ENCODE measurements at regions not wholly inside any gene's neighbourhood (a gene's known extent, or its start where the extent isn't known, plus 50 kb on each side); places are given as distances from the start of the nearest gene placed in this dataset.
"Not testable (repeated sequence)": the region's sequence is repeated elsewhere in the genome, so short reads cannot be mapped to it uniquely, and the experiment has no call there.

DNA sequence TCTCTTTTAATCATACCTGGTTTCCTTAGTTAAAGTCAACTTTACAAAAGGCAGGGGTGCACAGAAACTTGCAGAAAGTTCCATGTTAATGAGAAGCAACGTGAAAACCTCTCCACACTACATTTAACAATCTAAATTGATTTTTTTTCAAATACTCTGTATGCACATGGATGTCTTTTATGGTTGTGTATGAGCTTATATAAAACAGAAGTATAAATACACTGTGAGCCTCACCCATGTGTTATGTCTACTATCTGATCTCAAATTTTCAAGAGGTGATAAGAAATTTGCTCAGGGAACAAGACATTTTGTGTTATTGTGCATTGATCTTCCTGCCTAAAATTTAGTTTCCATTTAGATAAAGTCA lies 617.6 kb downstream of the ADCYAP1 start:
- no peak for DNase-seq
- H3K27me3 Mint-ChIP-seq (ENCODE audit: low read depth), result no peaks in the 10 kb centered on the region
- no peaks in the 10 kb centered on the region for H3K4me1 Mint-ChIP-seq (ENCODE audit: low read depth)
- H3K9me3 Mint-ChIP-seq, result peaks cover 4% of the 10 kb centered on the region
- ATAC-seq, result no peak
- H3K36me3 Mint-ChIP-seq (ENCODE audit: insufficient read depth), result no peaks in the 10 kb centered on the region
- no peak overlapping the region for H3K4me3 Mint-ChIP-seq

DNA sequence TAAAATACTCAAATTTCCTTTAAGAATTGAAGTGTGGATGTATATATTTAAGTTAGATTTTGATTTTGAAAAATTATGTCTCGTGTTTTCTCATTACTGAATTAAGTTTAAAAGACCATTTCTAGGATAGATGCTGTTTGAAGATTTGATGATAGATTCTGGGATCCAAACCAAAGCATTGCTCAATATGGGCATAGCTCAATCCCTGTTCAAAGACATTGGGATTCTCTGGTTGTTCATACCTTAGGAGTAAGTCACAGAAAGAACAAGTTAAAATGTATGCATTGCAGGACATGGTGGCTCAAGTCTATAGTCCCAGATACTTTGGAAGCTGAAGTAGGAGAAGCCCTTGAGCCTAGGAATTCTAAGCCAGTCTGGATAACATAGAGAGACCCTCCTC lies 622.3 kb downstream of the ADCYAP1 start:
- ATAC-seq (no peak), DNase-seq (no peak)
- Mint-ChIP-seq H3K4me3 (no peak overlapping the region), H3K36me3 (ENCODE audit: insufficient read depth) (no peaks in the 10 kb centered on the region), H3K9me3 (peaks cover 7% of the 10 kb centered on the region), H3K4me1 (ENCODE audit: low read depth) (no peaks in the 10 kb centered on the region), H3K27me3 (ENCODE audit: low read depth) (no peaks in the 10 kb centered on the region)

DNA sequence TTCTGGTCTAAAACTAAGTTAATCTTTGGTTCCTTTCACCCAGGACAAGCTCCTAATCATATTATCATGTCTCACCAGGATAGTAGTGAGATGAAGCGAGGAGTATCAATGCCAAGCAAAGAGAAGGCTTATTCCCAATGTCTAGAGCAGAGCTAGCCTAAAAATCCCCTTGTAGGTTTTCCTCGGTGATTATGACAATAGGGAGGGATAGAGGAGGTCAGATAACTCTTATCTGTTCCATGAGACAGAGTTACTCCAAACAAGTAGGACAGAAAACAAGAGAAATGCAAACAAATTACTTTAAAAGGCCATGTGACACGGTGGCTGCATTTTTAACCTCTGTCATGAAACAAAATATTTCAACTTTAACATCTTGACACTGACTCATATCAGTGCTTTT lies 623.1 kb downstream of the ADCYAP1 start:
- Mint-ChIP-seq H3K27me3 (ENCODE audit: low read depth) (no peaks in the 10 kb centered on the region), H3K9me3 (peaks cover 7% of the 10 kb centered on the region), H3K4me3 (no peak overlapping the region), H3K4me1 (ENCODE audit: low read depth) (no peaks in the 10 kb centered on the region), H3K36me3 (ENCODE audit: insufficient read depth) (no peaks in the 10 kb centered on the region)
- ATAC-seq (no peak), DNase-seq (no peak)

DNA sequence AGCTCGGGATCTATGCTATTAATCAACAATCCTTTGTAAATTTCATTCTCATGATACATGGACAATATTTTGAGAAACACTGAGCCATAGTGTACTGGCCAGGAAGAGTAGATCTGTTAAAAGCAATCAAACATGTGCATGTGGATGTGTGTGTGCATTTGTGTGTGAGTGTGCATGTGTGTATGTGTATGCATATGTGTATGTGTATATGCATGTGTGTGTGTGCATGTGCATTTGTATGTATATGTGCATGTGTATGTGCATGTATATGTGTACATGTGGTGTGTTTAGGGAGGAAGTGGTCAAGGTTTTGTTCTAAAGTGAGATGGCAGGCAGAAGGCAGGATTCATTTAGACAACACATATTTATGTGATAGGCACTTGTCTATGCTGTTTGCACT lies 623.8 kb downstream of the ADCYAP1 start:
- no peak for DNase-seq
- no peak for ATAC-seq
- Mint-ChIP-seq H3K4me1 (ENCODE audit: low read depth) (no peaks in the 10 kb centered on the region), H3K9me3 (peaks cover 3% of the 10 kb centered on the region), H3K4me3 (no peak overlapping the region), H3K27me3 (ENCODE audit: low read depth) (no peaks in the 10 kb centered on the region), H3K36me3 (ENCODE audit: insufficient read depth) (no peaks in the 10 kb centered on the region)

DNA sequence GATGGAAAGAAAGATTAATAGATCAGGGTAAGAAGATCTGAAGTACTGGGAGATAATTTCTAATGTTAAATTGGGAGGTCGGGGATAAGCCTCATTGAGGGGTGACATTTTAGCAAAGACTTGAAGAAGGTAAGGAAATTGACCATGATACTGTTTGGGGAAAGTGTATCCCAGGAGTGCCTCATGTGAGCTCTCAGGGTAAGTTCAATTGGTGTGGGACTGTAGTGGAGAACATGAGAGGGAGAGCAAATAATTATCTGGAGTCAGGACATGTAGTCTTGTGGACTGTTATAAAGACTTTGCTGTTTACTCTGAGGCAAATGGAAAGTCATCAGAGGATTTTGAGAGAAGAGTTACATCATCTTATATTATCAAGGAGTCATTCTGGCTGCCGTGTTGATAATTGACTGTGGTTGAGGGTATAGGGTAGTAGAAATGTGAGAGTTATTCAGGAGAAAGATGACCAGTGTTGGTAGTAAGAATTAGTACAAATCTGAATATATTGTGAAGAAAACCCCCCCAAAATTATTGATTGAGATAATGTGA lies 624.4 kb downstream of the ADCYAP1 start:
- Mint-ChIP-seq H3K4me1 (ENCODE audit: low read depth) (no peaks in the 10 kb centered on the region), H3K4me3 (no peak overlapping the region), H3K36me3 (ENCODE audit: insufficient read depth) (no peaks in the 10 kb centered on the region), H3K9me3 (peaks cover 3% of the 10 kb centered on the region), H3K27me3 (ENCODE audit: low read depth) (no peaks in the 10 kb centered on the region)
- DNase-seq (no peak), ATAC-seq (no peak)

DNA sequence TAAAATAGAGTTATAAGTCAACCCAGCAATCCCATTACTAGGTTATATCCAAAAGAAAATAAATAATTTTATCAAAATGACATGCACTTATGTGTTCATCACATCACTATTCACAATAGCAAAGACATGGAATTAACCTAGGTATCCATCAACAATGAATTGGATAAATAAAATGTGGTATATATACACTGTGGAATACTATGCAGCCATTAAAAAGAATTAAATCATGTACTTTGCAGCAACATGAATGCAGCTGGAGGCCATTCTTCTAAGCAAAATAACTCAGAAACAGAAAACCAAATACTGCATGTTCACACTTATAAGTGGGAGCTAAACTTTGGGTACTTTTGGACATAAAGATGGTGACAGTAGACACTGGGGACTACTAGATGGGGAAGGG lies 626.0 kb downstream of the ADCYAP1 start:
- peaks cover 3% of the 10 kb centered on the region for H3K9me3 Mint-ChIP-seq
- no peaks in the 10 kb centered on the region for H3K4me1 Mint-ChIP-seq (ENCODE audit: low read depth)
- ATAC-seq, result no peak
- no peaks in the 10 kb centered on the region for H3K36me3 Mint-ChIP-seq (ENCODE audit: insufficient read depth)
- no peak overlapping the region for H3K4me3 Mint-ChIP-seq
- no peaks in the 10 kb centered on the region for H3K27me3 Mint-ChIP-seq (ENCODE audit: low read depth)
- no peak for DNase-seq

DNA sequence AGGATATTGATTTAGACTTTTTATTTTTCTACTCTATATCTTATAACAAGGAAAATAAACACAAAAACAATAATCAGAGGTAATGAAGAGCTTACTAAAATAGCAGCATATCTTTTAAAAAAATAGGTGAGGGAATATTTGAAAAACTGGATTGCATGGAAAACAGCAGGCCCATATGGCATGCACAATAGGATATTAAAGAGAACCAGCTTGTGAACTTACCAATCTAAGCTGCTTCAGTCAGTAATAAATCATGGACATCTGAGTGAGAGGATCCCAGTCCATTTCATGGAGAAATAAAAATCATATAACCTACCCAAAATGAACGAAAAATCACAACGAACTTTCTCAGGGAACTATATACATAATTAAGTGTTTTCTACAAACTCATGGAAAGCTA lies 634.6 kb downstream of the ADCYAP1 start:
- no peak for DNase-seq
- H3K4me1 Mint-ChIP-seq (ENCODE audit: low read depth), result no peaks in the 10 kb centered on the region
- no peak for ATAC-seq
- peaks cover 5% of the 10 kb centered on the region for H3K9me3 Mint-ChIP-seq
- H3K36me3 Mint-ChIP-seq (ENCODE audit: insufficient read depth), result no peaks in the 10 kb centered on the region
- H3K27me3 Mint-ChIP-seq (ENCODE audit: low read depth), result no peaks in the 10 kb centered on the region
- no peak overlapping the region for H3K4me3 Mint-ChIP-seq

DNA sequence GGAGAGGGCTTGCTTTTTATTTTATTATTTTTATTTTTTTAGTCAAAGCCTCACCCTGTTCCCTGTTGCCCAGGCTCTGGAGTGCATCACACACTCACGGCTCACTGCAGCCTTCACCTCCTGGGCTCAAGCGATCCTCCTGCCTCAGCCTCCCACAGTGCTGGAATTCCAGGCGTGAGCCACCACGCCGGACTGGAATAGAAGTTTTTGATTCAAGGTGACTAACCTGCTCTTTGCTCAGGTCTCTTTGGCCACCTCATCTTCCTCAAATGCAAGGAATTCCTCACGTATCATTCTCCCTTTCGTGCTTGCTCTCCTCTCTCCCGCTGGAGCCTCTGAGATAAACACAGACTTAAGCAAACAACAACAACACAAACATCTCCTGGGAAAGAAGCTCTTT lies 636.8 kb downstream of the ADCYAP1 start:
- no peak for DNase-seq
- Mint-ChIP-seq H3K27me3 (ENCODE audit: low read depth) (no peaks in the 10 kb centered on the region), H3K4me1 (ENCODE audit: low read depth) (no peaks in the 10 kb centered on the region), H3K36me3 (ENCODE audit: insufficient read depth) (no peaks in the 10 kb centered on the region), H3K4me3 (no peak overlapping the region), H3K9me3 (no peaks in the 10 kb centered on the region)
- ATAC-seq, result no peak

DNA sequence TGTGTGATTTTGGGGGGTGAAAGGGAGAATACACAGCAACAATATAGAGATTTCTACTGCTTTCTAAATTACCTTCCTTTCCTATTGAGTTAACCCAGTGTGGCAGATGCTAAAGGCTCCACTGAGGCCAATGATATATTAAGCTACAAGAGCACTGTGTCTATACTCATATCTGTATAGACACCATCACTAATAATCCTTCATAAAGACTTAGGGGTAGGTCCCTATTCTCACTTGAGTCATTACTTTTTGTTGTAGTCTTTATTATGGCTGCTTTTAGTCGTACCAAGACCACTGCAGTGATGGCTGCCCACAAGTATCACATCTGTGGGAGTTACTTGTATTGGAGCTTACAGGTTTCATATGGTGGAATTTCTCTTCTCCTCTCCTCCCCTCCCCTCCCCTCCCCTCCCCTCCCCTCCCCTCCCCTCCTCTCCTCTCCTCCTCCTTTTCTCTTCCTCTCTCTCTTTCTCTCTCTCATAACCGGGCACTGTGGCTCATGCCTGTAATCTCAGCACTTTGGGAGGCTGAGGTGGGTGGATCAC lies 637.6 kb downstream of the ADCYAP1 start:
- Mint-ChIP-seq H3K4me1 (ENCODE audit: low read depth) (no peaks in the 10 kb centered on the region), H3K9me3 (no peaks in the 10 kb centered on the region), H3K36me3 (ENCODE audit: insufficient read depth) (no peaks in the 10 kb centered on the region), H3K4me3 (no peak overlapping the region), H3K27me3 (ENCODE audit: low read depth) (no peaks in the 10 kb centered on the region)
- DNase-seq (no peak), ATAC-seq (no peak)

DNA sequence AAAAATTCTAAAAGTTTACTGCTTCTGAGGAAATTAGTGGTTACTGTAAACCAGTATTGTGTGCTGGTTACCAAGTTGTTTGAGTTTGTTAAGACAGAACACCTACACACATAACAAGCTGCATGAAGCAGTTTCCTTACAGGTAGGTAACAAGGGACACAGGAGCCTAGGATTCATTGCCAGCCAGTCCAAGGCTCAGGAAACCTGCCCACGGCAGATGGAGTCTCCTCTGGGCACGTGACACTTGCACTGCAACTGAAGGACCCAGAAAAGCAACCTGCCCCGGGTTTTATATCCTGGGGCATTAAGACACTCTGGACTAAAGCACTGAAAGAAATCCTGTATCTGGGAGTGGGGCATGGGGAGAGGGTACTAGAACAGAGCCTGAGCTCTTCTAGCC lies 639.3 kb downstream of the ADCYAP1 start:
- H3K4me3 Mint-ChIP-seq, result no peak overlapping the region
- no peaks in the 10 kb centered on the region for H3K27me3 Mint-ChIP-seq (ENCODE audit: low read depth)
- no peak for DNase-seq
- H3K4me1 Mint-ChIP-seq (ENCODE audit: low read depth), result no peaks in the 10 kb centered on the region
- H3K9me3 Mint-ChIP-seq, result no peaks in the 10 kb centered on the region
- no peak for ATAC-seq
- no peaks in the 10 kb centered on the region for H3K36me3 Mint-ChIP-seq (ENCODE audit: insufficient read depth)

DNA sequence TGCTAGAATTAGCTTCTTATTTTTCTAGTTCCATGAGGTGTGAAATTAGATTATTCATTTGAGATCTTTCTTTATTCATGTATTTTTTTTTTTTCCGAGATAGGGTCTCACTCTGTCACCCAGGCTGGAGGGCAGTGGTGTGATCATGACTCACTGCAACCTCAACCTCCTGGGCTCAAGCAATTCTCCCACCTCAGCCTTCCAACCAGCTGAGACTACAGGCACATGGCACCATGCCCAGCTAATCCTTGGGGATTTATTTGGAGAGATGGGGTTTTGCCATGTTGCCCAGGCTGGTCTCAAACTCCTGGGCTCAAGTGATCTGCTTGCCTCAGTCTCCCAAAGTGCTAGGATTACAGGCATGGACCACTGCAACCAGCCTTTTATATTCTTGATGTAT lies 653.0 kb downstream of the ADCYAP1 start:
- H3K36me3 Mint-ChIP-seq (ENCODE audit: insufficient read depth); H3K4me1 Mint-ChIP-seq (ENCODE audit: low read depth); ATAC-seq; H3K27me3 Mint-ChIP-seq (ENCODE audit: low read depth); H3K4me3 Mint-ChIP-seq; DNase-seq: not testable (repeated sequence)
- H3K9me3 Mint-ChIP-seq, result peaks cover 11% of the 10 kb centered on the region

DNA sequence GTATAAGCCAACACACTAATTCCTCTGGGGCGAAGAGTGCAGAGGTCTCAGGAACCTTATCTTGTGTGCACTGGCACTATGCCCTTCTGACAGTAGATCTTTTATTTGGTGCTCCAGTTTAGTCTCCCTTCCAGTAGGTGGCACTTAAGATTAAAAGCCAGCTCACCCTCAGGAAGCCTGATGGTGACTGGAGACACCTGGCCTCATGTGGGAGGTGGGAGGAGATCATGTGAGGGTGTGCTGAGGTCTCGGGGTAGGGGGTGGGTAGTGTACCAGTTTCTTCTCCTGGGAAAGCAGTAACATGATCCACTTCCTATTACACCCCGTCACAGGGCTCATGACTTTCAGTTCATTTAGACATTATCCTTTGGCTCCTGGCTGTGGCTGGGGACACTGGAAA lies 654.9 kb downstream of the ADCYAP1 start:
- Mint-ChIP-seq H3K4me1 (ENCODE audit: low read depth) (no peaks in the 10 kb centered on the region), H3K9me3 (peaks cover 11% of the 10 kb centered on the region), H3K27me3 (ENCODE audit: low read depth) (peaks cover 1% of the 10 kb centered on the region), H3K36me3 (ENCODE audit: insufficient read depth) (no peaks in the 10 kb centered on the region), H3K4me3 (no peak overlapping the region)
- ATAC-seq, result no peak
- DNase-seq, result no peak

DNA sequence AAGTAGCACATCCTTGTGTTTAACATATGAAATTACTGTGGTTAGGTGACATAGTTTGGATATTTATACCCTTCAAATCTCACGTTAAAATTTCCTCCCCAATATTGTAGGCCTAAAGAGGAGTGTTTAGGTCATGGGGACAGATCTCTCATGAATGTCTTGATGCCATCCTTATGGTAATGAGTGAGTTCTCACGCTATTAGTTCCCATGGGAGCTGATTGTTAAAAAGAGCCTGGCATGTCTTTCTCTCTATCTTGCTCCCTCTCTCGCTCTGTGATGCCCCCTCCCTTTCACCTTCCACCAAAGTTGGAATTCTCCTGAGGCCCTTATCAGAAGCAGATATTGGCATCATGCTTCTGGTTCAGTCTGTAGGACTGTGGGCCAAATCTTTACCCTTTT lies 660.1 kb downstream of the ADCYAP1 start:
- no peak overlapping the region for H3K4me3 Mint-ChIP-seq
- no peaks in the 10 kb centered on the region for H3K4me1 Mint-ChIP-seq (ENCODE audit: low read depth)
- H3K9me3 Mint-ChIP-seq, result no peaks in the 10 kb centered on the region
- DNase-seq, result no peak
- ATAC-seq, result no peak
- no peaks in the 10 kb centered on the region for H3K36me3 Mint-ChIP-seq (ENCODE audit: insufficient read depth)
- no peaks in the 10 kb centered on the region for H3K27me3 Mint-ChIP-seq (ENCODE audit: low read depth)

DNA sequence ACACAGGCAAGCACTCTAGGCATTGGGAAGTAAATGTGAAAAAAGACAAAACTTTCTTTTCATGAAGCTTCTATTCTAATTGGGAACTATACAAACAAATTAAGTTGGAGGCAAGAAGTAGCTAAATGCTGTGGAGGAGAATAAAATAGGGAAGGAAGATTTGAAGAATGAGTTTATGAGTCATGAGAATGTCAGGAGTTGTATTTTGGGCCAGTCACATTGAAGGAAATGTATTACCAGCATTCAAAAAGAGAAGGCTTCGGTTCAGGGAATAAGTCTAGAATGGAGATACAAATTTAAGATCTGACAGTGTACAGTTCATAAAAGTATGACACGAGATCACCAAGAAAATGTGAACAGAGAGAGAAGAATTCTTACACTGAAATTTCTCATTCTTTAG lies 666.5 kb downstream of the ADCYAP1 start:
- no peaks in the 10 kb centered on the region for H3K4me1 Mint-ChIP-seq (ENCODE audit: low read depth)
- no peak overlapping the region for H3K4me3 Mint-ChIP-seq
- H3K9me3 Mint-ChIP-seq, result no peaks in the 10 kb centered on the region
- no peaks in the 10 kb centered on the region for H3K36me3 Mint-ChIP-seq (ENCODE audit: insufficient read depth)
- no peak for ATAC-seq
- no peaks in the 10 kb centered on the region for H3K27me3 Mint-ChIP-seq (ENCODE audit: low read depth)
- DNase-seq, result no peak

DNA sequence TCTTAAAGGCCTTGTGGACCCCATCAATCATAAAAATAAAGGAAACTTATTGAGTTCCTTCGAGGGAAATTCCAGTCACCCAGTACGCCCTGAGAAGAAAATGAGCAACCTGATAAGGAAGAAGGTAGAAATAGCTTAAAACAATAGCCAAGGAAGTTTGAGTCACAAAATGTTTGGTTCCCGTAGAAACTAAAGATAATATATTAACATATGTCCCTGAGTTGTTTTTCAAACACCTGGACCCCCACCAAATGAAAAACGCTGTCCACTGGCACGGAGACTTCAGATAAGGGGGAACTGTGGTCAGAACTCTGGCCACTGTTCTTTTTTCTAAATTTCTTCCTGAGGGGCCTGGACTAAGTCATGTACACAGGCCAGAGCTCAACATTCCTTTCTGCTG lies 669.1 kb downstream of the ADCYAP1 start:
- Mint-ChIP-seq H3K4me1 (ENCODE audit: low read depth) (no peaks in the 10 kb centered on the region), H3K36me3 (ENCODE audit: insufficient read depth) (no peaks in the 10 kb centered on the region), H3K9me3 (no peaks in the 10 kb centered on the region), H3K27me3 (ENCODE audit: low read depth) (no peaks in the 10 kb centered on the region), H3K4me3 (no peak overlapping the region)
- ATAC-seq (no peak), DNase-seq (no peak)

DNA sequence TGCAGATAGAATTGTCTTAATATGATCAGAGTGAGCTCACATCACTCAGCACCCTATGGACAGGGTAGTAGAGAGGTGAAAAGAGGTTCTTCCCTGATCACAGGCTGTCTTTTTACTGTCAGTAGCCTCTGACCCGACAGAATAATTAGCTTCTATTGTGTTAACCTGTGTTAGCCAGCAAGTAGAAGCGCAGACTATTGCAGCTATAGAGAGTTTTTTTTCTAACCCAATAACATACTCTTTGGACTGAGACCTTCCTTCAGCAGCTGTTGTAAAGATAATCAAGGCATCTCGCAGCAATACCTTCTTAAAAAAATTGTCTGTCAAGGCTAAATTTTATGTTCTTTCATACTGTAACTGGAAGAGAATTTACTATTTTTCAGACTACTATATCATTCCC lies 670.4 kb downstream of the ADCYAP1 start:
- no peaks in the 10 kb centered on the region for H3K9me3 Mint-ChIP-seq
- H3K4me3 Mint-ChIP-seq, result no peak overlapping the region
- H3K4me1 Mint-ChIP-seq (ENCODE audit: low read depth), result no peaks in the 10 kb centered on the region
- ATAC-seq (no peak), DNase-seq (no peak)
- no peaks in the 10 kb centered on the region for H3K36me3 Mint-ChIP-seq (ENCODE audit: insufficient read depth)
- H3K27me3 Mint-ChIP-seq (ENCODE audit: low read depth), result peaks cover 3% of the 10 kb centered on the region
